HG03342 (cell line): ENCODE measurements at regions not wholly inside any gene's neighbourhood (a gene's known extent, or its start where the extent isn't known, plus 50 kb on each side); places are given as distances from the start of the nearest gene placed in this dataset.
A peak's percentile ranks its signal among the peaks of the same experiment; 100 is the strongest.

Experiments
- ATAC-seq: cut with Tn5 transposase; IDR thresholded peaks from one replicate; pipeline ENCODE4 v1.9.1; 2021; ENCODE audit warnings: mild to moderate bottlenecking, moderate library complexity; ENCODE audit not compliant: unreplicated experiment

GRCh38 chr5:68352166-68352565 lies 136.6 kb downstream of the PIK3R1 start:
- no peak for ATAC-seq

GRCh38 chr5:68353605-68354004 lies 138.0 kb downstream of the PIK3R1 start:
- ATAC-seq = no peak

GRCh38 chr5:68354315-68354714 lies 138.8 kb downstream of the PIK3R1 start:
- no peak for ATAC-seq

GRCh38 chr5:68356216-68356615 lies 140.7 kb downstream of the PIK3R1 start:
- no peak for ATAC-seq

- ATAC-seq = no peak
Measured at GRCh38 chr5:68356623-68357022, 141.1 kb downstream of the PIK3R1 start.

- ATAC-seq = no peak
Measured at GRCh38 chr5:68359699-68360098, 144.1 kb downstream of the PIK3R1 start.

GRCh38 chr5:68362331-68362730 lies 146.8 kb downstream of the PIK3R1 start:
- ATAC-seq = no peak

- ATAC-seq = no peak
Measured at GRCh38 chr5:68365889-68366288, 150.3 kb downstream of the PIK3R1 start.

- no peak for ATAC-seq
Measured at GRCh38 chr5:68367287-68367686, 151.7 kb downstream of the PIK3R1 start.

GRCh38 chr5:68367717-68368116 lies 152.2 kb downstream of the PIK3R1 start:
- ATAC-seq = no peak

- ATAC-seq = no peak
Measured at GRCh38 chr5:68368311-68369022, 152.9 kb downstream of the PIK3R1 start.

GRCh38 chr5:68369023-68369359 lies 153.4 kb downstream of the PIK3R1 start:
- peak; percentile 15 for ATAC-seq

- ATAC-seq = peak; percentile 86
Measured at GRCh38 chr5:68369457-68370125, 154.0 kb downstream of the PIK3R1 start.

GRCh38 chr5:68370196-68370595 lies 154.6 kb downstream of the PIK3R1 start:
- no peak for ATAC-seq

- ATAC-seq = no peak
Measured at GRCh38 chr5:68371607-68372006, 156.1 kb downstream of the PIK3R1 start.

GRCh38 chr5:68372161-68372560 lies 156.6 kb downstream of the PIK3R1 start:
- ATAC-seq = no peak

GRCh38 chr5:68373050-68373449 lies 157.5 kb downstream of the PIK3R1 start:
- no peak for ATAC-seq

- no peak for ATAC-seq
Measured at GRCh38 chr5:68374796-68375518, 159.4 kb downstream of the PIK3R1 start.

- ATAC-seq = no peak
Measured at GRCh38 chr5:68375540-68375939, 160.0 kb downstream of the PIK3R1 start.

GRCh38 chr5:68376935-68377334 lies 161.4 kb downstream of the PIK3R1 start:
- no peak for ATAC-seq

GRCh38 chr5:68377733-68378132 lies 162.2 kb downstream of the PIK3R1 start:
- ATAC-seq = no peak

- ATAC-seq = peak; percentile 61
Measured at GRCh38 chr5:68378204-68378820, 162.8 kb downstream of the PIK3R1 start.
